ENCODE measurements at regions not wholly inside any gene's neighbourhood (a gene's known extent, or its start where the extent isn't known, plus 50 kb on each side); places are given as distances from the start of the nearest gene placed in this dataset.

- TF ChIP-seq CTCF (IDR thresholded peaks at IDR 0.05) (no peak), POLR2A (IDR thresholded peaks at IDR 0.05) (no peak)
Measured at GRCh38 chr10:47195274-47195885, 104.6 kb upstream of the GDF10 start.
